HG03103 (cell line): ENCODE measurements at regions not wholly inside any gene's neighbourhood (a gene's known extent, or its start where the extent isn't known, plus 50 kb on each side); places are given as distances from the start of the nearest gene placed in this dataset.
A peak's percentile ranks its signal among the peaks of the same experiment; 100 is the strongest.

Experiments used
- ATAC-seq: cut with Tn5 transposase; IDR thresholded peaks from one replicate; pipeline ENCODE4 v1.9.1; 2021; ENCODE audit warnings: low read depth; ENCODE audit not compliant: unreplicated experiment

DNA sequence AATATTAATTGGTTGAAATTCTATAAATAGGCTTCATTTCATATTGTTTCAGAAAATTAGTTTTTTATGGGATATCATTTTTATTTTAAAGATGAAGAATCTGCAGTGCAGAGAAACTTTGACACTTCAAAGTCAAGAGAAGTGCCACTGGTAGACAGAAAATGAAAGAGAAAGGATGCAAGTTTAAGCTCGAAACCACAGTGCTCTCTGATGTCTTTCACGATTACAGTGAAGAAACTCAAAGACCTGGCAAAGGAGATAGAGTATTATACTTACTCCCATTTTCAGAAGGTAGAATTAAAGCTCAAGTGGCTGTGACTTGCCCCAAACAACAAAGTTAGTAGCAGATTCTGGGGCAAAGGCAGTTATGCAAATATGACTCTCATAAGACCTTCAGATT, 745.4 kb downstream of the TECRL start:
- ATAC-seq: peak; percentile 95

DNA sequence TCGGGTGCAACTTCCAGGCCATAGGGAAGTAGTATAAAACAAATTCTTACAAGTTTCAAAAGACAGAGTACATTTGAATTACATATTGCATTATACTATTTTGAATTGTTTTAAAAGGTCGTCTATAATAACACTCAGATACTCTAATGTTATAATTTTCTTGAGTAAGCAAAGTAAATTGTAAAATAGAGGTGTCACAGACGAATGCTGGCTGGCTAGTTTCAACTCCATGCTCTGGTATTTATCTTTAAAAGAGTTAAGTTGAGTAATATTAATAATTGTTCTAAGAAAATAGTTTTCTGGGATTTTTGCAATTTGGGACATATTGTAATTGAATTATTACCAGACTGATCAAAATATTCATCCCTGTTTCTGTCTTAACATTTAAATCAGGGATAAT, 764.9 kb downstream of the TECRL start:
- ATAC-seq: no peak

DNA sequence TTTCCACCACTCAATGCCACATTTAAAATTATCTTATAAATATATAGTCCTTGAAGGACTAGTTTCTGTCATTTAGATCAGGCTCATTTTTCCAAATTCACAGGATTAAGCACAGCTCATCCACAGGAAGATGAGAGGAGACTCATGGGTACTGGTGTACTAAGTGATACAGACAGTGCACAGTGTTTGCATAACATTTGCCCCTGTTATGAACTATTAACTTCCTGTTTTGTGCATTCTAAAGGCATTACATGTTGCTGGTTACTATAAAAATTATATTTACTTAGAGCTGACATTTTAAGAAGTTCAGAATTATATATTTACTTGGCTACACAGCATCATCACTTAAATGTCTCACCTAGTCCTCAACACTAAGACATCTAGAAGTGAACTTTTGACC, 772.0 kb downstream of the TECRL start:
- no peak for ATAC-seq

DNA sequence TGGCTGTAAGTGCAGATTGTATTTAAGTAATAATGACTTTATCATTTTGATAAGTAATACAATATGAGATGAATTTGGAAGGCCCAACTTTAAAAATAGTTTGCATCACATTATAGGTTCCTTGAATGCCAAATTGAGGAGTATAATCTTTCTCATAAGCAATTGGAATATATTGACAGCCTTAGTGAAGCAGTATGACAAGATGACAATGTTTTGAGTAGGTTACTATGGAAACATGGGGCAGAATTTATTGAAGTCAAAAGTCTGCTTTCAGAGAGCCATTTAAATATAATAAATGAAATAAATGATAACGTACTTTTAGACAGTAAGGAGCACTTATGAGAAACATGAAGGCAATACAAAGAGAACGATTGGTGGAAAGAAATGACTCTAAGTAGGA, 776.4 kb downstream of the TECRL start:
- ATAC-seq: no peak

DNA sequence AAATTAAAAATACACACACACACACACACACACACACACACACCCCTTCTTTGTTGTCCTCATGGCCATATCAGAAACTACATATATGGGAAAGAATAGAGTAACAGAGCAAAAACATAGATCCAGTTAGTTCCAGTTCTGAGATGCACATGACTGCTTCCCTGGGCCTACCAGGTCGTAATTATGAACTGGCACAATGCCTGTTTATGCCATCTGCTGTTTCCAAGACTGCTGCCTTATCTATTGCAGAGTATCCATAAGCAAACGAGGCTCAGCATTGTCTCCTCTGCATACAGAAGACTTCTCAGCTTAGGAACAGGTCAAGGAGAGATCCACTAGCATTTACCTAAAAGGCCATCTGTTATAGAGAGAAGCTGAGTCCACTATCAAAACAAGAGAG, 789.0 kb downstream of the TECRL start:
- no peak for ATAC-seq

DNA sequence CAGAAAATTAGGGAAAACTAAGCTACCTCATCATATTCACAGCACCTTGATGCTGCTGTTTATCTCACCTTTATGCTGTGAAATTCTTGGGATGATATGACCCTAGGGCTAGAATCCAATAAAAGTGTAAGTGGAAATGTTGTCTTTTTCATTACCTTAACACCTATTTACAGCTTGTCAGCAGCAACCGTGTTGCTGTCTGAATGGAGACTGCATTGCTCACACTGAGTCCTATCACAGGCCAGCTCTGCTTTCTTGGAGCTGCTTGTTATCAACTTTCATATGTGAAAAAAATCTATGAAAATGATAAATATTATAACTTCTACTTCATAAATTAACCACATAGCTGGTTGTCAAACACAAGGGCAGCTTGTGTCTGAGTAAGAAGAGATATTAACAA, 789.5 kb downstream of the TECRL start:
- no peak for ATAC-seq

DNA sequence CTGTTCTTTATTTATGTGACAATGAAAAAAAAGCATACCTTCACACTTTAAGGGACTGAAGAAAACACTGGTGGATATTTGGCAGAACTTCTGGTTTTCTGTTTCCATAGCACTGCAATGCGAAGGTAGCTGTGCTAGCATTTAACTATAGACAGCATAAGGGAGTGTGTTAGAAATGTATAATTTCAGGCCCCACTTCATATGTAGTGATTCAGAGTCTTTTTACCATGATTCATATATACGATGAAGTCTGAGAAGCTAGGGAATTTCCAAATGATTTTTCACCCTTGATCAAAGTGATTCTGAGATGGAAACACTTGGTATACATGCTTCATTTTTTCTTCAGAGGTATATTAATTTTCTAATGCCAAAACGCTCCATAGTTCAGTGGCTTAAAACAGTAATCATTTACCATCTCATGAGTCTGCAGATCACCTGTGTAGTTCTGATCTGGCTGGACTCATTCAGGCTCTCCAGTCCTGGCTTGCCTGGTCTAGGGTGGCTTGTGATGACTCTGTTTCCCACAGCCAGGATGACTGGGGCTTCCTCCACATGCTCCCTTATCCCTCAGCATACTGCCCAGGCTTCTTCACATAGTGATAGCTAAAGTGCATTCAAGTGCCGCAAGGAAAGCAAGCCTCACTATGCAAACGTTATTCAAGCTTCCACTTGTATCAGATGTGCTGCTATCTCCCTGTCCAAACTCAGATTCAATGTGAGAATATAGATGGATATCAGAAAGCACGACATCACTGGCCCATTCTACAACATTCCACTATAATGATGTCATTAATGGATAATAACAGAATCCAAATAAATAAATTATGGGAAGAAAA, 790.1 kb downstream of the TECRL start:
- no peak for ATAC-seq

DNA sequence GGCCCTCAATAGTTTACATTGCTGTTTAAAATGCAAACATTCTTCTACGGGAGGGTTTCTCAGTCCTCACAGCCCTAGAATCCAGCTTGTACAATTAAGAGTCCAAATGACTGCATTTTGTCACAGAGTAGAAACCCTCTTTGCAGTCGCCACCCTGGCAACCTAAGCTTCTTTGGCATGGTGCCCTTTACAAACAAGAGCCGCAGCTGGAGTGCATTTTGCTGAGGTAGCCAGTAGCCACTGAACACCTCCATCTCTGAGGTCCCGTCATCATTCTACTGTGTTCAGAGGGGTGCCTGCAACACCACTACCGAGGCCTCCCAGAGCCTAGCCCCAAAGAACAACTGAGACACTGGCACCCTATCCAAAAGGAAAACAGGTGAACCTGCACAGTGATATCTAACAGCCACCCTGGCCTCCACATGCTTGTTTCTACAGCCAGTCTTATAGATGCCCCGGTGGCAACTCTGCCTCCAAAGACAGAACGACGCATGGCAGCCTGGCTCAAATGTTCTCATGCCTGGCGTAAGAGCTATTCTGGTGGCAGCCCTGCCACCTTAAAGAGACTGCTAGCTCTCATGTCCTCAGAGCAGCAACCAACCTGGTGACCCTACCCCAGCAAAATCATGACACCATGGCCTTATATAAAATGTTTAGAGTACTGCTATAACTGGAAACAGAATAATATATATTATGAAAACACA, 801.9 kb downstream of the TECRL start:
- no peak for ATAC-seq

DNA sequence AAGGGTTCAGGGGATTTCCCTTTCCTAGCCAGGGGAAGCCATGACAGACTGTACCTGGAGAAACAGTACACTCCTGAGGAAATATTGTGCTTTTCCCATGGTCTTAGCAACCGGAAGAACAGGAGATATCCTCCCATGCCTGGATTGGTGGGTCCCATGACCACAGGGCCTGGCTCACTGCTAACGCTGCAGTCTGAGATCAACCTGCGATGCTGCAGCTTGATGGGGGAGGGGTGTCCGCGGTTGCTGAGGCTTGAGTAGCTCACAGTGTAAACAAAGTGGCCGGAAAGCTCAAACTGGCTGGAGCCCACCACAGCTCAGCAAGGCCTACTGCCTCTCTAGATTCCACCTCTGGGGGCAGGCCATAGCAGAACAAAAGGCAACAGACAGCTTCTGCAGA, 819.5 kb downstream of the TECRL start:
- ATAC-seq: no peak

DNA sequence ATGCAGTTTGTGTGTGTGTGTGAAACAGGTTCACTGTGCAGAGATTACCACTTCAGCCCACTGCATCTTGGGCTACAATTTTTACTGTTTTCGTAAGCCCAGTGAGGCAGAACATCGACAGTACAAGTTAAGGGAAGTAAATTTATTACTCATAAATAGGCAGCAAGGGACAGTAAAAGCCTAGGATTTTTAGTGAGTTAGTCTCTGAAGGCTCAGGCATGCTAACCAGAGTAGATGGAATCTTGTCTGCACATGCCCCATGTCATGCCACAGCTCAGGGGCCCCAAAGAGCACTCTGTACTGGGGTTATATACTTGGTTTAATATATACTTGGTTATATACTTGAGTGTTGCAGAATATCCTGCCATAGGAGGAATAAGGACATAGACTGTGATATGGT, 825.7 kb downstream of the TECRL start:
- ATAC-seq: no peak

DNA sequence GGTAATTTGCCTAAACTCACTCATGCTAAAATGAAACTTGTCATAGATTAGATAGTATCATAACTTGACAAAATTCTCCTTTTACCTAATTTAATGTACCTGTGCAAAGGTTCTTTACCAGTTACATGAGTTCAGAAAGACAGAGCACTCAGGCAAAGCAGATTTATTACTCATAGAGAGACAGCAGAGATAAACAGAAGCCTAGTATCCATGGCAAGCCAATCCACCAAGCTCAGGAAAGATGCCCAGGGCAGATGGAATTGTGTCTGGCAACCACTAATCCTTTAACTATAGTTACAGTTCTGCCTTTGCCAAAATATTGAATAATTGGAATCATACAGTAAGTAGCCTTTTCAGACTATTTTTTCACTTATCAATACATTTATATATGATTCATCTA, 826.2 kb downstream of the TECRL start:
- ATAC-seq: no peak

DNA sequence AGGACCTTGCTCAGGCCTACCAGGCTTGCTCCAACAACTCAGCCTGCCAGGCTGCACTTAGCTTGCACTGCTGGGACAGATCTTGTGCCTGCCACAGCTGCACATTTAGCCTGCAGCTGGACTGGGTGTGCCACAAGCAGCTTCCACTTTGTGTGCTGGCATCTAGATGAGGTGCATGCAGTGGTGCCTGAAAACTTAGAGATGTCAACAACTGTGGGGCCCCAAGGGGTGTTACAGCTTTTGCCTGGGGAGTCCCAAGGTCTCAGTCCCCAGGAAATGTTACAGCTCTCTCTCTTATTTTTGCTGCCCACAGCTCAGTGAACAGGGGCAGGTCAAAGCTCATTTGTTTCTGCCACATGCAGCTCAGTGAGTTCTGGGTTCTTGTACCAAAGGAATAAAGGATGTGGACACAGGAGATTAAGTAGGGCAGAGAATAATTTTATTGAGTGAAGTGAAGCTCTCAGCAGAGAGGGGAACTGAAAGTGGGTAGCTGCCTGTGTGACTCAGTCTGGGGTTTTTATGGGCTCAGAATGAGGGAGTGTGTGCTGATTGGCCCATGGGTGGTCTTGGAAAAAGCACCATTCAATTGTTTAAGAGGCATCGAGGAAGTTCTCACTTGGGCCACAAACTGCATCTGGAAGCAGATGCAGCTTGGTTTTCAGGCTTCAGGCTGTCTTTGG, 828.3 kb downstream of the TECRL start:
- peak; percentile 48 for ATAC-seq

DNA sequence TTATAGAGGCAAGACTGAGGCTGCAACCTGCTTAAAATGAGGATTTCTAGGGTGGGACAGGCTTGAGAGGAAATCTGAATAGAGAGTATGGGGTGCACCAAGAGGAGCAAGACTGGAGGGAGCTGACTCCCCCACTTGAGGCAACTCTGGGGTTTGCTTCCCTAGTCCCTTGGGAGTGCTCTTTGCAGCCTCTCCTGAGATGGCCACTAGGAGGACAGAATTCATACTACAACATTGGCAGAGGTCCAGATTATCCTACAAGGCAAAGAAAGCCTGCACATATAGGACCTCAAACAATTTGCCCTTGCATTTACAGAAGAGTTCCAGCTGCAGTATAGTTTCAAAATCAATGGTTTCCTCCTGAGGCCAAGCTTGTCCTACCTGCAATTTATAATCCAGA, 830.9 kb downstream of the TECRL start:
- no peak for ATAC-seq

DNA sequence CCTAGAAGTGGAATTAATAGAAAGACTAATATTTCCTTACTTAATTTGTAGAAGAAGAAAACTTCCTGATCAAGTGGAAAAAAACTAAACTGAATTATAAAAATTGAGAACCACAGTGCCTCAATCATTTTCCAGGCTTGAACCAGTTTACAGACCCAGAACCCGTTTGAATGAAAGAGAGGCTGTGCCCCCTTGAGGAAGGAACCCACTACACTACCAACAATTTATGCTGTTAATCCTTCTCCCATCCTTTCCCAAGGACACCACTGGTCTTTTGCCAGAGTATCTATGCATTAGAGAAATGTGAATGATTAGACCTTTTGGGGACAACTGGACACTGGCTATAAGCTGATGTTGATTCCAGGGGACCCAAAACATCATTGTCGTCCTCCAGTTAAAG, 842.6 kb downstream of the TECRL start:
- no peak for ATAC-seq

DNA sequence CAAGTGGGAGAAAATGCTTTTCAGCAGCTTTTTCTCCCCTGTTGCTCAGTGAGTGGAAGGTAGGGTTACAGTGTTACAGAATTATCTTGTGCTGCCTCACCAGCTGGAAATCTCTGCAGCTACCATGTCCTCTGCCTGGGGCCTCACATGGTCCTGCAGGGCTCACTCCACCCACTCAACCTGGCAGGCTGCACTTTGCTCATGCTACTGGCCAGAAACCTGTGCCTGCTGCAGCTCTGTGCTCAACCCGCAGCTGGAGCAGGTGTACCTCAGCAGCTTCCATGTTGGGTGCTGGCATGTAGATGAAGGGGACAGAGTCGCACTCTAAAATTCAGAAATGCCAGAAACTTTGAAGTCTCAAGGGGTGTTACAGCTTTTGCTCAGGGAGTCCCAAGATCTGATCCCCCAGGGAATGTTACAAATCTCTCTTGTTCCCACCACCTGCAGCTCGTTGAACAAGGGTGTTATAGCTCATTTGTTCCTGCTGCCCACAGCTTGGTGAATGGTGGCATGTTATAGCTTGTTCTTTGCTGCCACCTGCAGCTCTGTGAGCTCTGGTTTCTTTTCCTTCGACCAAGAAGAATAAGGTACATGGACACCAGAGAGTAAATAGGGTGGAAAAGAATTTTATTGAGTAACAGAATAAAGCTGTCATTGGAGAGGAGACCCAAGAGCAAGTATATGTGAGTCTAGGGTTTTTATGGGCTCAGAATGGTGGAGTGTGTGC, 845.8 kb downstream of the TECRL start:
- ATAC-seq: no peak

DNA sequence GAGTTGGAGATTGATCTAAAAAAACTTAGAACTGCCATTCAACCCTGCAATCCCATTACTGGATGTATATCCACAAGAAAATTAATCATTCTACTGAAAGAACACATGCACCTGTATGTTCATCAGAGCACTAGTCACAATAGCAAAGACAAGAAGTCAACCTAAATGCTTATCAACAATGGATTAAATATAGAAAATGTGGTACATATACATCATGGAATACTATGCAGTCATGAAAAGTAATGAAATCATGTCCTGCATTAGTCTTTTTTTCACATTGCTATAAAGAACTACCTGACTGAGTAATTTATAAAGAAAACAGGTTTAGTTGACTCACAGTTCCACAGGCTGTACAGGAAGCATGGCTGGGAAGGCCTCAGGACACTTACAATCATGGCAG, 850.5 kb downstream of the TECRL start:
- no peak for ATAC-seq

DNA sequence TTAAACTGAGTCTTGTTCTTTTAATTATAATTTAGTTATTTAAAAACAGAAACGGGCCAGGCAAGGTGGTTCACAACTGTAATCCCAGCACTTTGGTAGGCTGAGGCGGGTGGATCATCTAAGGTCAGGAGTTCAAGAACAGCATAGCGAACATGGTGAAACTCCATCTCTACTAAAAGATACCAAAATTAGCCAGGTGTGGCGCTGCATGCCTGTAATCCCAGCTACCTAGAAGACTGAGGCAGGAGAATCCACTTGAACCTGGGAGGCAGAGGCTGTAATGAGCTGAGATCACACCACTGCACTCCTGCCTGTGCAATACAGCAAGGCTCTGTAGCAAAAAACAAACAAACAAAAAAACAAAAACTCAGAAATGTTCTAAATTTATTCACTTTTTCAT, 852.9 kb downstream of the TECRL start:
- ATAC-seq: no peak

DNA sequence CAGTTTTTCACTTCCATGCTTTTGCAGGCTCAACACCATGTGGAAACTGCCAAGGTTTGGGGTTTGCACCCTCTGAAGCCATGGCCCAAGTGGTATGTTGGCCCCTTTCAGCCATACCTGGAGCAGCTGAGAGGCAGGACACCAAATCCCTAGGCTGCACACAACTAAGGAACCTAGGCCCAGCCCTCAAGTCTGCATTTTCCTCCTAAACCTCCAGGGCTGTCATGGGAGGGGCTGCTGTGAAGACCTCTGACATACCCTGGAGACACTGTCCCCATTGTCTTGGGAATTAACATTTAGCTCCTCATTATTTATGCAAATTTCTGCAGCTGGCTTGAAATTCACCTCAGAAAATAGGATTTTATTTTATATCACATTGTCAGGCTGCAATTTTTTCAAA, 856.1 kb downstream of the TECRL start:
- ATAC-seq: no peak

DNA sequence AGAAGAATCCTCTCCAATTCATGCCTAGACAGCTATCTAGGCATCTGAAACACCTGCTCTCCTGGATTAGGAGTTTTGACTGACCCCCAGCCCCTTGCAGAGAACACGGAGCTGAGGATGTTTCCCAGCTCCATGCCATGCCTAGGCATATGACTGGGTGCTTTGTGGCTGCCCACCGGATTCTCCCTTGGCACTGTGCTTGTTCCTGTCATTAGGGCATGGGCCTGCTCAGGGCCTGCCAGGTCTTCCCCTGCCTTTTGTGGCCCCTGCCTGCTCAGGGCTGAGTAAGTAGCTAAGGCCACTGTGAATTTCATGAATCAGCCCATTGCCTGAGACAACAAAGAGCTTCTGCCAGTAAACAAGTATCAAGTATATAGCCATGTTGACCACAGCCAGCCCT, 867.4 kb downstream of the TECRL start:
- ATAC-seq: no peak

DNA sequence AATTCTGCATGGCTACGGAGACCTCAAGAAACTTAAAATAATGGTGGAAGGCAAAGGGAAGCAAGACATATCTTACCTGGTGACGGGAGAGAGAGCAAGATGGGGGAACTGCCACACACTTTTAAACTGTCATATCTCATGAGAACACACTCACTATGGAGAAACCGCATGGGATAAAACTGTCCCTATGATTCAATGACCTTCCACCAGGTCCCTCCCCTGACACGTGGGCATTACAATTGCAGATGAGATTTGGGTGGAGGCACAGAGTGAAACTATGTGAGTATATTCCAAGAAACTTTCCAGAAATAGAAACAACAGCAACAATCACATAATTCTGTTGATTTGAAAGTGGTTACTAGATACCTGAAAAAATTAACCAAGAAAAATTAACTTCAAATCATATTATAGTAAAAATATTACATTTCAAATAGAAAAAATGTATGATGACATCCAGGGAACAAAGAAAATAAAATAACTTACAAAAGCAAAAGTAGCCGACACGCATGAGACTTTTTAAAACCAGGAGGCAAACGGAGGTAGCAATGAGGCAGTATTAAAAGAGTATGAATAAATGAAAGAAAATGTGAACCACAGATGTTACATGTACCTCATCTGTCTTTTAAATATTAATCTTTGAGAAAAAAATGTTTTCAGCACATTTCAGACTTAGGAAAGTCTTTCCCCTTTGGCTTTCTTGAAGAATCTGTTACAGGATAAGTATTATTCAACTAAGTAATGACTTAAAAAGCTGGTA, 879.5 kb downstream of the TECRL start:
- no peak for ATAC-seq
